Erythroblast (primary cell): ENCODE measurements at regions not wholly inside any gene's neighbourhood (a gene's known extent, or its start where the extent isn't known, plus 50 kb on each side); places are given as distances from the start of the nearest gene placed in this dataset.

ENCODE experiments used
- GATA1 ChIP-seq: IDR thresholded peaks from 2 replicates; pipeline ENCODE4 v1.6.1; 2011; ENCODE audit warnings: low read depth, mild to moderate bottlenecking, control low read depth, low read length, moderate library complexity
- POLR2A ChIP-seq: IDR thresholded peaks from 2 replicates; pipeline ENCODE4 v1.6.1; 2011; ENCODE audit warnings: mild to moderate bottlenecking, low read length

DNA sequence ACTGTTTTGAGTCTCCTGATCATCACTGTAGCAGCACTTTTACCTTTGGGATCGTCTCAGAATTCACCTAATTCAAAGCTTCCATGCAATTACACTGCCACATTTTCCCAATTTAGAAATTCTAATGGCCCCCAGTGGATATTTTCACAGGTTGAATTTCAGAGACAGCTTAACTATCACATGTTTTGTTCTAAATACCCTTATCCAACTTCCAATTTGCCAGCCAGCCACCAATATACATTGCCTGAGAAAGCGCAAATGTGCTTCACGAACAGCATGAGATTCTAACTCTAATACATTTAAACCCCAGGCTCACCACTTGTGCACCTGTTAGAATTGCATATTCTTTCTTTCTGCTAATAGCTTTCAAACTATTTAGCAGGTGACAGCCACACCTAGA is 1160.9 kb upstream of the TMEM132C start:
- TF ChIP-seq POLR2A (no peak), GATA1 (no peak)
